ENCODE measurements at regions not wholly inside any gene's neighbourhood (a gene's known extent, or its start where the extent isn't known, plus 50 kb on each side); places are given as distances from the start of the nearest gene placed in this dataset.
"Not testable (repeated sequence)": the region's sequence is repeated elsewhere in the genome, so short reads cannot be mapped to it uniquely, and the experiment has no call there.

GRCh38 chr21:5327220-5327619 lies 5194.2 kb upstream of the TPTE start:
- H3K9me3 ChIP-seq; intact Hi-C loops (cut with DNase I); H3K27ac ChIP-seq; H3K4me1 ChIP-seq; H3K36me3 ChIP-seq; H3K27me3 ChIP-seq; H3K4me3 ChIP-seq; DNase-seq: not testable (repeated sequence)
- peak in 2 of 4 donors; percentile 36 to 51 for ATAC-seq
- no CpG with 5 or more reads among the region's 2 CpGs for WGBS (ENCODE audit: insufficient coverage, low coverage, low lambda C conversion rate, missing lambda C conversion rate)

DNA sequence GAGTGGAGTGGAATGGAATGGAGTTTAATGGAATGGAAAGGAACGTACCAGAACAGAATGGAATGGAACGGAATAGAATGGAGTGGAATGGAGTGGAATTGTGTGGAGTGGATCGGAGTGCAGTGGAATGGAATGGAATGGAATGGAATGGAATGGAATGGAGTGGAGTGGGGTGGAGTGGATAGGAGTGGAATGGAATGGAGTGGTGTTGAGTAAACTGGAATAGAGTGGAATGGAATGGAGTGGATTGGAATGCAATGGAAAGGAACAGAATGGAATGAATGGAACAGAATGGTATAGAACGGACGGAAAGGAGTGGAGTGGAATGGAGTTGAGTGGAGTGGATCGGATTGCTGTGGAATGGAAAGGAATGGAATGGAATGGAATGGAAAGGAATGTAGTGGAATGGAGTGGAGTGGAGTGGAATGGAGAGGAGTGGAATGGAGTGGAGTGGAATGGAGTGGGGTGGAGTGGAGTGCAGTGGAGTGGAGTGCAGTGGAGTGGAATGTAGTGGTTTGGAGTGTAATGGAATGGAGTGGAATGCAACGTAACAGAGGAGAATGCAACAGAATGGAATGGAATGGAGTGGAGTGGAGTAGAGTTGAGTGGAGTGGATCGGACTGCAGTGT lies 5192.0 kb upstream of the TPTE start:
- H3K4me3 ChIP-seq; DNase-seq; H3K4me1 ChIP-seq; H3K9me3 ChIP-seq; H3K27ac ChIP-seq; intact Hi-C loops (cut with DNase I); H3K36me3 ChIP-seq; H3K27me3 ChIP-seq: not testable (repeated sequence)
- 41% methylated on average over 3 of the region's 8 CpGs for WGBS (ENCODE audit: insufficient coverage, low coverage, low lambda C conversion rate, missing lambda C conversion rate)
- ATAC-seq, result peak in 2 of 4 donors; percentile 32 to 56

GRCh38 chr21:5357839-5358238 lies 5163.5 kb upstream of the TPTE start:
- intact Hi-C loops (cut with DNase I); ATAC-seq; H3K4me1 ChIP-seq; H3K27ac ChIP-seq; DNase-seq; H3K27me3 ChIP-seq; H3K36me3 ChIP-seq; H3K9me3 ChIP-seq; H3K4me3 ChIP-seq: not testable (repeated sequence)
